HG03432 (cell line): ENCODE measurements at regions not wholly inside any gene's neighbourhood (a gene's known extent, or its start where the extent isn't known, plus 50 kb on each side); places are given as distances from the start of the nearest gene placed in this dataset.
"Not testable (repeated sequence)": the region's sequence is repeated elsewhere in the genome, so short reads cannot be mapped to it uniquely, and the experiment has no call there.

Experiments
- ATAC-seq: cut with Tn5 transposase; IDR thresholded peaks from one replicate; pipeline ENCODE4 v1.9.1; 2021; ENCODE audit warnings: mild to moderate bottlenecking, moderate library complexity; ENCODE audit not compliant: unreplicated experiment

- no peak for ATAC-seq
Observed at GRCh38 chr12:30166006-30166795, 382.5 kb upstream of the TMTC1 start.

DNA sequence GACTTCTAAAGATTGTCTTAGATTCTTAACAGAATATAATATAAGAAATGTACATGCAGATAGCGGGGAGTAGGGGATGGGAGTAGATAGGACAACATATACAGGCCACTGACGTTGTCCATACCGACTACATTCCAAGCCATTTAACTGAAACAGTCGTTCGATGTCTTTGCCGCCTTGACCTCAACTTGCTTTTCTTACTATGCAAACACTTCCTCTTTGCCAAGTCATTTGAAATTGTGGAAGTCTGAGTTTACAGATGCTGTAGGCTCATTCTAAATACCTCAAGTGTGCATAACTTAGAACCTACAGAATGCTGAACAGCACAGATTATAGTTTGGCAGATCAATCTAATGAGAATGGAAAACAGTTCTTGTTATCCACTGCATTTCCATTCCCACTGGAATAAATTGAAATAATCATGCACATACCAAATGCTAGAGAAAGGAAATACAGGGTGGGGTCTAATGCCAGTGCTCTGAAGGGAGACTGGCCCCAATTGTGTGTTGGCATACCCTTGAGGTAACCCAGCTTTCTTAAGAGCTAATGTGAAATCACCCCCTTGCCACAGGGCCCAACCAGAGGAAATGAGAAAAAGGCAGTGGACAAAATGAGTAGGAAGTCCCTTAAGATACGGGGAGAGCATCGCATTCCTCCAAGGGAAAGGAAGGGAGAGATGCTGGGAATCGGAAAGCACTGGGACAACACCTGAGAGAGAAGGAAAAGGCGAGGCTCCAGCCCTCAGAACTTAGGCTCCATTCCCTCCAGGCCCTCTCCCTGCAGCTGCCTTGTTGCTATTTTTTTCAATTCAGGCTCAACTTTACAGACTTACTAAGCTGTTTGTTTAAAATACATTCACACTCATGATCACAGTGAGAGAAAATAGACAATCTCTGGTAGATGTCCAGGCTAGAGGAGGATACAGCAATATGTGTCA lies 380.9 kb upstream of the TMTC1 start:
- no peak for ATAC-seq

GRCh38 chr12:30156833-30157232 lies 373.1 kb upstream of the TMTC1 start:
- not testable (repeated sequence) for ATAC-seq

- ATAC-seq, result no peak
Observed at GRCh38 chr12:30155001-30155730, 371.4 kb upstream of the TMTC1 start.

GRCh38 chr12:30153981-30154380 lies 370.2 kb upstream of the TMTC1 start:
- ATAC-seq, result no peak

GRCh38 chr12:30152705-30153104 lies 369.0 kb upstream of the TMTC1 start:
- no peak for ATAC-seq

DNA sequence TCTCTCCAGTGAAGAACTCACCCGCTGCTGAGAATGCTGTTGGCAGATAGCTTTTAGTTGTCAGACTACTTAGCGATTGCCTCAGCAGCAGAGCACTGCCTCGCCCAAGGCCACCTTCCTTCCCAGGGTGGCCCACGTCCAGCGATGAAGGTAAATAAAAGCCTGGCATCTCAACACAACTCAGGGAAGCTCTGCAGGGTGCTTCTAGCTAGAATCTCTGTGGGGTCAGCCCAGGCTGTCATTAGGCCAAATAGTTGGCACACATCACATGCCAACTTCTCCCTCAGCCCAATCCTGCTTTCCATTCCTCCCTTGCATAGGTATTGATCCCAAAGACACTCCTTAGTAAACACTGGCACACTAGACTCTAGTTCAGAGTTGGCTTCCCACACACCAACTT lies 368.1 kb upstream of the TMTC1 start:
- no peak for ATAC-seq

- no peak for ATAC-seq
Observed at GRCh38 chr12:30146561-30146960, 362.8 kb upstream of the TMTC1 start.

GRCh38 chr12:30145684-30146032 lies 361.9 kb upstream of the TMTC1 start:
- no peak for ATAC-seq

- ATAC-seq, result no peak
Observed at GRCh38 chr12:30144777-30145683, 361.3 kb upstream of the TMTC1 start.

DNA sequence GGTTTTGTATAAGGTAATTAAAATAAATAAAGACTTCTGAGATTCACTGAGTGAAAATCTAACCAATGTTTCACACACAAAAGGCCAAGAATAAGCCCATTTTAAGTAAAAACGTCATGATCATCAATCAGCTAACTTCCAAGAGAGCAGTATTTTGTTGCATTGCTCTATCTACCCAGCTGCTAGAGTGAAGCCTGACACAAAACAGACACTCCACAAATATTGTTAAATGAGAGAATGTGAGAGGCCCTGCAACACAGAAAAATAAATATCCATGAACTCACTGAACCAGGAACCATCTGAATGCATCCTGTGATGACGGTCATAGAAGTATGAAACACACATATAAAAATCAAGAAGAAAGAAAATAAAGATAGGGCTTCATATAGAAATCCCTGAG lies 358.6 kb upstream of the TMTC1 start:
- ATAC-seq, result no peak

GRCh38 chr12:30138483-30138882 lies 354.7 kb upstream of the TMTC1 start:
- ATAC-seq, result no peak

DNA sequence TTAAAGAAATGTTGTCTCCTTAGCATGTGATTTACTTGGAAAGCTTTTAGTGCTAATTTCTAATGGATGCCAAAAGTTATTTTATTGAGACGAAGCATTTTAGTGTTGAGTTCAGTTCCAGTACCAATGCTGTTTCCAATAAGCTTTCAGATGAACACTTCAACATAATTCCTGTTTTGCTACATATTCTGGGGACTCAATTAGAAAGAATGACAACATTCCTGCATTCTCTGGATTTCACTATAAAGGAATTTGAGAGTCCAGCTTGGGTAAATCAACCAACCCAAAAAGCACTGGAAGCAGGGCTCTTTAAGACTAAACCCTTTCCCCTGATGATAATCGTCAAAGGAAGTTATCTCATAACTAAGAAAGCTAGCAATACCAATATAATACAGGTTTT lies 353.0 kb upstream of the TMTC1 start:
- no peak for ATAC-seq

DNA sequence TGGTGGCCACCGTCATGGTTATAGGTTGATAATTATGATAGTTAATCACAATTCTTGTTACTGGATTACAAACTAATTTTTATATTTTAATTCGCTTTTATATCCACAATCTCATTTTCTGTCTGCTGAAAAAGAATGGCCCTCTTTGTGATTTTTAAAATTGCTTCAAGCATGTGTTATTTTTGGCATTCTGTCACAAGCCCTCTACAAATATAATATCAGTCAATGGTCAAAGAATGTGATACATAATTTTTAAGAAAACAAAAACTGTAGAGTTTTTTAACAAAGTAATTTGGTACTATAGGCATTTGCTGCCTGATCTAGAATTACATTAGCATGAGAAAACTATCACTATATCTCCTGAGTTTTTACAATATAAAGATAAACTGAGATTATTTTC lies 352.0 kb upstream of the TMTC1 start:
- ATAC-seq, result no peak

DNA sequence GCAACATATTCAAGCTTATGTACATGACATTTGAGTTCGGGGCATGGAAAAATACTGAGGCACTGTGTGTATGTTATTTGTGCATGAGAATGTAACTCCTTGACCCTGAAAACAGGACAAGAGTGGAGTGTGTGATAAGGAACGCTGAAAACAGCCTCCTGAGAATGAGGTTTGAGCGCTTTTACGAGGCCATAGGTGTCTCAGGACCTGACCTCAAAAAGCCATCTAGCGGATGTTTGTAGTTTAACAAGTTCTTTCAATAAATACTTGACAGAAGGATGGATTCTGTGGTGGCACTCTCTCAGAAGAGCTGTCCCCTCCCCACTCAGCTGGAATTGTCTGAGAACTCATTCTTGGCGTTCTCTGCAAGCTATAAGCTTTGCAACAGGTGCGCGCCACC lies 350.5 kb upstream of the TMTC1 start:
- no peak for ATAC-seq

DNA sequence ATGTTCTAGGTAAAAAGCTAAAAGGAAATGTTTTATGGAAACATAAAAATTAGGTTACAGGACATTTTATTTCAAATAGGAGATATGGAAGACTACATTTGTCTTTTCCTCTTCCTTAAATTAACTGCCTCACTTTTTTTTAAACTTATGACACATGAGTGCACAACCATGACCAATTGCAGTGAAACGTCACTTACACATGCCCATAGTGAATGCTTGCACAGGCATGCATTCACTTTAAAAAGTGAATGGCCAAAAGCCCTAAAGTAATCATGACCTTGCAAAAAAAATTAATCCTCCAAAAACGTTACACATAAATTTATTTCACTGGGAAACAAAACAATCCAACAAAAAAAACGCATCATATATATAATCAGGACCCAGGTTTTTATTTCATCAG lies 343.2 kb upstream of the TMTC1 start:
- ATAC-seq, result no peak

GRCh38 chr12:30120522-30120921 lies 336.8 kb upstream of the TMTC1 start:
- ATAC-seq, result no peak

DNA sequence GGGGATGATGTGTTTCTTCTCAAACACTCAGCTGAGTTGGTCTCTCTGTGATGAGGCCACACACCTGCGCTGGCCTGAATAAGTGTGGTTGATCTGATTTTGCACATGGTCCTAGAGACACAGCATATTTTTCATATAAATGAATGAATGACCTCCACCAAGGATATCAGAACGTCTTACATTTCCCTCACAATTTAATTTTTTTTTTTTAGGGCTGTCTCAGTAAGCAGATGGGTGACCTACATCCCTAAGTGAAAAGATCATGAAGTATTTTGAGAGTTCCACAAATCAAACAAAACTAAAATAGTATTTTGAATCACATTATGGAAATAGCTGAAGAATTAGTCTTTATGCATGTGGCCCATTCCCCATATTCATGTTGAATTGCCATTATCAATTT lies 333.7 kb upstream of the TMTC1 start:
- ATAC-seq, result no peak

GRCh38 chr12:30111719-30112118 lies 328.0 kb upstream of the TMTC1 start:
- no peak for ATAC-seq

DNA sequence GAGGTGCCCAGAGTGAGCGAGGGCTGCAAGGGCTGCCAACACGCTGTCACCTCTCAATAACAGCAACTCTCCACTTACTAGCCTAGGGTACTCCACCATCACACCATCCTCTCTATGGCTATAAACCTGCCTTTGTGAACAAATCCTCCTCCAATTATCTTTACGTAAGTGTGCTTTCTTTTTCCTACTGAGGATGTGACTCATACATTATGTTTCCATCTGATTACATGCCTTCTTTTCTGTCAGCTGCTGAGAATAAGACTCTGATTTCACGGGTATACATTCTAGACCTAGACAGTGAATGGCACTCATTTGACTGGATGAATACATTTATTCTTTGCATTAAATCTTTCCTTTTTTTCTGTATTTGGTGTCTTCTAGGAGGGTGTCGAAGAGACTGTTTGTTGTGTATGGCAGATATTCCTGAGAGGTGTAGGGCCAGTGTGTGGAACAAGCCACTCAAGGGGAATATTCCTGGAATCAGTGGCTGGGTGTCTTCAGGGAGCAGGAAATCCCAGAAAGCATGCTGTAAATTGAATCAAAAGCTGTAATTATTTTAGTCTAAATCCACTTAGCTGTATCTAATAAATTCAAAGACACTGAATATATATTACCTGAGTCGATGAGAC lies 327.3 kb upstream of the TMTC1 start:
- no peak for ATAC-seq
